HEK293T (cell line): ENCODE measurements at regions not wholly inside any gene's neighbourhood (a gene's known extent, or its start where the extent isn't known, plus 50 kb on each side); places are given as distances from the start of the nearest gene placed in this dataset.

ENCODE experiments used
- ARNT ChIP-seq: fragments of 450-650 bp; IDR thresholded peaks from 2 replicates; pipeline ENCODE4 v1.6.1; 2017; ENCODE audit warnings: mild to moderate bottlenecking
- BHLHE40 ChIP-seq: fragments of 450-650 bp; IDR thresholded peaks from 2 replicates; pipeline ENCODE4 v1.6.1; 2016; ENCODE audit warnings: mild to moderate bottlenecking, moderate library complexity, borderline replicate concordance
- CTBP1 ChIP-seq: fragments of 450-650 bp; IDR thresholded peaks from 2 replicates; pipeline ENCODE4 v1.6.1; 2016; ENCODE audit warnings: borderline replicate concordance
- ELF4 ChIP-seq: fragments of 450-650 bp; IDR thresholded peaks from 2 replicates; pipeline ENCODE4 v1.6.1; 2017; ENCODE audit warnings: antibody characterized with exemption
- FOXK2 ChIP-seq: fragments of 450-650 bp; IDR thresholded peaks from 2 replicates; pipeline ENCODE4 v1.6.1; 2016; ENCODE audit warnings: mild to moderate bottlenecking
- FOXM1 ChIP-seq: fragments of 450-650 bp; IDR thresholded peaks from 2 replicates; pipeline ENCODE4 v1.6.1; 2017; ENCODE audit warnings: mild to moderate bottlenecking, borderline replicate concordance
- HDGF ChIP-seq: fragments of 450-650 bp; IDR thresholded peaks from 2 replicates; pipeline ENCODE4 v1.6.1; 2017; ENCODE audit warnings: antibody characterized with exemption, borderline replicate concordance
- NFRKB ChIP-seq: fragments of 450-650 bp; IDR thresholded peaks from 2 replicates; pipeline ENCODE4 v1.6.1; 2016; ENCODE audit warnings: mild to moderate bottlenecking, moderate library complexity
- PKNOX1 ChIP-seq: fragments of 450-650 bp; IDR thresholded peaks from 2 replicates; pipeline ENCODE4 v1.6.1; 2016
- SP1 ChIP-seq: fragments of 450-650 bp; IDR thresholded peaks from 2 replicates; pipeline ENCODE4 v1.6.1; 2017
- SUZ12 ChIP-seq: fragments of 450-650 bp; IDR thresholded peaks from 2 replicates; pipeline ENCODE4 v1.6.1; 2016; ENCODE audit warnings: mild to moderate bottlenecking
- TARDBP ChIP-seq: fragments of 450-650 bp; IDR thresholded peaks from 2 replicates; pipeline ENCODE4 v1.6.1; 2016
- ZNF384 ChIP-seq: fragments of 450-650 bp; IDR thresholded peaks from 2 replicates; pipeline ENCODE4 v1.6.1; 2016

GRCh38 chr13:33752597-33752996 is 65.4 kb upstream of the RFC3 start:
- TF ChIP-seq BHLHE40 (no peak), PKNOX1 (no peak), SP1 (no peak), ZNF384 (no peak), NFRKB (no peak), CTBP1 (no peak), TARDBP (no peak), HDGF (no peak), SUZ12 (no peak), ELF4 (no peak), FOXK2 (no peak), FOXM1 (no peak), ARNT (no peak)
